Activated CD8-positive, alpha-beta memory T cell treated with anti-CD3 and anti-CD28 coated beads, Interleukin-2, amount 50 U/mL, for 1 hour (primary cell): ENCODE measurements at regions not wholly inside any gene's neighbourhood (a gene's known extent, or its start where the extent isn't known, plus 50 kb on each side); places are given as distances from the start of the nearest gene placed in this dataset.
A peak's percentile ranks its signal among the peaks of the same experiment; 100 is the strongest.

Experiments
- DNase-seq: peaks from one replicate; pipeline ENCODE4 v3.0.0-alpha.2; 2020; ENCODE audit errors: extremely low read depth

DNA sequence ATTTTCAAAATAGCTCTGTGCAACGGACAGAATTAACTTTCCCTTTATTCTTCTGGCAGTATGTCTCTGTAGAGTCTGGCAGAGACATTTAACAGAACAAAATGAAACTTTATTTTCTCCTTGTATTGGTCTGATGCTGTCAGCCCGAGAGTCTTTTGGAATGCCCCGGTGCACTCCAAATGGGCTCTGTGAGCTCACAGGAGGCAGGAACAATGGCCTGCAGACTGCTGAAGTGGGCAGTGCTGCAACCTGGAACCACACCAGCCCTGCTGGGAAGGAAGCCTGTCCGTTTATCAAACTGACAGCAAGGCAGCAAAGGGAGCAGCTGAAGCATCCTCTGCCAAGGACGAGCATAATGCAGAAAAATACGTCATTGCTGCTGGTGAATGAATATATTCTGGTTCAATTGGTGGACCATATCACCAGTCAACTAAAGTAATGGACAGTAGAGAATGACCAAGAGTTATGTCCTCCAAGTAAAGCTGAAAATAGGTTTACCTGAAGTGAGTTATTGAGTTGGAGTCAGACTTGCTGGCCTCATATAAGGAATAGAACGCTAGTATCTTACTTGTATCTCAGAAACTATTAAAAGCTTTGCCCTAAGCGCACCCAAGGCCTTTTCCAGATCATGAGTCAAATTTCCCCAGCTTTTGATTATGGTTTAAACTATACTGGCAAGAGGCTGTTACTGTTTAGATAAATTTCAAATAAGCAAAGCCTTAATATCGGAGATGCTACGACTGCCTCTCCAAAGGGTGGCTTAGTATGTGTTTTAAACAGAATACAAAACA lies 207.6 kb upstream of the TANK start:
- no peak for DNase-seq

DNA sequence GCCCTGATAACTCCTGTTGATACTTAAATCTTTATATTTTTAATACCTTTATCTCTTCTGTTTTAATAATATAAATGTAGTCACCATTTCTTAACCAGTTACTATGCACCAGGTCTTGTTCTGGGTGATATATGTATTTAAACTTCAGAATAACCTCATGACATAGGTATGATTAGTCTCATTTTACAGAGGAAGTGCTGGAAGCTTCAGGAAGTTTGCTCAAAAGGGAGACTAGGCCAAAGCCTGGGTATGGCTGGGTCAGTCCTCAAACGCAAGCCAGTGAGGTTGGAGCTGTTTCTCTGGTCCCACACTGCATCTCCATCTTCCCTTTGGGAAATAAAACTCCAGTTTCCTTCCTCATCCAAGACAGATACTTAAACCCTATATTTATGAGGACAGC lies 204.7 kb upstream of the TANK start:
- DNase-seq = no peak

DNA sequence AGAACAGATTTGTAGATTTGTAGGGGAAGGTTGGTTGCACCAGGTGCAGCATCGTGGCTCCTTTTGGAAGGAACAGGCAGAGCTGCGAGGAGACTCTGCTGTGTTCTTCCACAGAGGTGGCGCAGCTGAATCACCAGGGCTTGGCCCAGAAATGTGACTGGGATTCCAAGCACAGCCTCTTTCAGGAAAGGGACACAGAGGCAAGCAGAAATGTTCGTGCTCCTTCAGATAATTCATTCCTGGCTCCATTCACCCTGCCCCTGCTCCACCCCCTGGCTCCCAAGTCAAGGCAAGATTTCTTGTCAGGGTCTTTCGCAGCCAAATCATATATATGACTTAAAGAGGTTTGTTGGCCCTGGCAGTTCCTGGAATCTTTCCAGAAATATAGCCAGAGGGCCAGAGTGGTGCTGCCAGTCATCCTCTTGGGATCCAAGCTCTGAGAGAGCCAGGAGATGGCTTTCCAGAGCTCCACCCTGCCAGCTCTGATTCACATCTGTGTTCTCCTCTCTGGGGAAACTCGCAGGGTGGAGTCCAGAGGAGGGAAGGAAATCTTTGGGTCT lies 203.9 kb upstream of the TANK start:
- no peak for DNase-seq

DNA sequence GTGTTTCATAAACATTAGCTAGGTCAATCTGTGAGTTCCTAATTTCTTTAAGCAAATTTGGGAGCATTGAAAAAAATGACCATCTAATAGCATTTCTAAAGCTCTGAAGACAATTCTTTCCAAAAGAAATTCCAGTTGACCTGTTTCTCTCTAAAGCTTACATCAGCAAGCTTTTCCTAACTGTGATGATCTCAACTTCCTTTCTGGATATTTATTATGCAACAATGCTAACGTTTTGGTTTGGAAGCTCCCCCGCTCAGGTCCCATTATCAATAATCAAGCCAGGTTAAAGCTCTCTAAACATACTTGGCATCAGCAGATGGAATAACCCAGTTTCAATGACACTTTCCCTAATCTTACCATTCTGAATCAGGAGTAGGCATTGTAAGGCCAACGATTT lies 196.3 kb upstream of the TANK start:
- DNase-seq = no peak

DNA sequence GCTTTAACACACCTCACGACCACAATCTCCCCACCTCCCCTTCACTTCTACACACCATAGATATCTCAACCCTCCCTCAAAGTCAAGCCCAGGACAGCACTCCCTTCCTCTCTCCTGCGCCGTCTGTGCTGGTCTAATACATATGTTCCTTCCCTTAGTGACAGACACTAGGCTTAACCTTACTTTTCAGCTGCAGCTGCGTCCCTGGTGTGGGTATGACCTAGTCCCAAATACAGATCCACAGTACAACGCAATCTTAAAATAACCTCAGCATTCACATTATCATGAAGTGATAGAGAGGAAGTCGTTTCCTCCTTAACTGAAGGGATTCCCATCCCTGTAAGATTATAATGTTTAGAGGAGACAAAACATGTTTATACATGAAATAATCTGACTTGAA lies 192.7 kb upstream of the TANK start:
- no peak for DNase-seq

DNA sequence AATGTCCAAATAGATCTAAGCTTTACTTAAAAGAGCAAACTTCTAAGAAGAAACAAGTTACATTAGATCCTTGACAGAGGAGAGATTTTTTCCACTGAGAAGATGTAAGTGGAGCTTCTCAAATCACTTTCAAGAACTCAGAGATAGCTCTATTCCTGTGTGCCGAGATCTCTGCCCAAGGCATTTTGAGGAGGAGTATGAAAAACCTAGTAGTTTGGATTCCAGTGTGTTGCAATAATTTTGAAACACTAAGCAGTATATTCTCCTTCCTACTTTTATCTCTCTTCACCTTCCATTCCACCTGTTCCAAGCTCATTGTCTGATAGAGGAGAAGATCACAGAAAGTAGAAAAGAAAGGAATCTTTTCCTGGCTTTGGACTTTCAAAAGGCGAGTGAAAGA lies 192.0 kb upstream of the TANK start:
- DNase-seq = no peak

DNA sequence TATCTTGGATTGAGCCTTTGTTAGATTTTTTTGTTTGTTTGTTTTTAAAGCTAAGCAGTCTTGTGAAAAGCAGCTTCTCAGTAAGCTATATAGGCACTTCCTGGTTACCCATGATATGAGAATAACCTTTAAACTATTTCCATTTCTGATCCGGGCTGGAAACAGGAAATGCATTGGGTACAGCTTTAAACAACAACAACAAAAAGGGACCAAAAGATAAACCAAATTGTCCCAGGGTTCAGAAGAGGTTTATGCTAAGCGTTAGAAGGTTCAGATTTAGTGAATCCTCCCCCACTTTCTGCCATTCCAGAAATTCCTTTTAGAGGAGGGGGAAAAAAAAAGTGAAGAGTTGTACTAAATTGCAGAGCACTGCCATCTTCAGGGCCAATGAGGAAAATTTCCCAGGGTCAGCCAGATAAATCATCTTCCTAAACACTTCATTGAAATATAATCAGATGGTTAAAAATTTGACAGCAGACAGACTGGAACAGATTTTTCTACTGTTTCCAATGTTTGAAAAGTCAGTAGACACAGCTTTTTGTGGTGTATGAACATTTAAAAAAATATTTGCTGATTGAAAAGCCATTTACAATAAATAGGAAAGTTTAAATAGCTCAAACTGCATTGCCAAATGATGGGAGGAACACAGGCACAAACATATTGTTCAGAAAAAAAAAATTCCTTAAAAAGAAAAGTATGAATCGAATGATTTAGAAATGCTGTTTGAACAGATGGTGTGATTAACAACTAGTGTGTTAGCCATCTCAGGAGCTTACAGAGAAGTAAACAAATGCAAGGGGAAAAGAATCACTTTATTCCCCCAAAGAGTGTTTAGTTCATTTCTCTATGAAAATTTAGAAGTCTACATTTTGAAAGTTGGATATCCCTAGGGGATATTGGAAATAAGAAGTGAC lies 189.9 kb upstream of the TANK start:
- DNase-seq = no peak

DNA sequence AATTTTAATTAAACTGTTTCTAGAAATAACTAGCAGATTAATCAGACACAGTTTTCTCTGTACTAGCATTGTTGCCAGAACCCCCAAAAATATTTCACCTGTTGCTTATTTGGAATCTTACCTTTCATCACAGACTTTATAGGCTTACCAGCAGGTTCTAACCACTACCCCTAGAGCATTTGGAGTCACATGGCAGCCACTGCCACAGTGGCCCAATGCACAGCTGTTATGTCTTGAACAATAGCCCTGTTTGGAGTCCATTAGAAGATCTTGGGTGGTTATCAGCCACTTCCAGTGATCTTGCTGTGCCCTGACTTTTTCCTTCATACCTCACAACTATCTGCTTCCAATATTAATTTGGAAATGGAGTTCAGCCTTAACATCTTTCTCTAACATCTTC lies 186.2 kb upstream of the TANK start:
- DNase-seq = no peak

DNA sequence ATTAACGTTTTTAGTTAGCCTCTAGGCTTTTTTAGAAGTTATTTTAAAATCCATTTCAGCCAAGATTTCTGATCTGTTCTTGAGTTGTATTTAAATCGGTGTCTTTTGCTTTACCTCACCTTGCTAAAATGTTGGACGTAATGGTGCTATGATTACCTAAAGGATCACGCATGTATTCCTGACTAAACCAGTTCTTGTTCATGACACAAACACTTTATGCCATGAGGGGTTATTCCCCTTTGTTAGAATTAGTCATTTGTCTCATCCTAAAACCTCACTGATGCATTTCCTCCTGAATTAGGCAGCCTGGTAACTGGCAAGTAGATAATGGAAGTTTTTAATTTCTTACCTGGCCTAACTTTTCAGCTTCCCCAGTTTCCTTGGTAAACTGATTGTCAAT lies 185.4 kb upstream of the TANK start:
- no peak for DNase-seq

DNA sequence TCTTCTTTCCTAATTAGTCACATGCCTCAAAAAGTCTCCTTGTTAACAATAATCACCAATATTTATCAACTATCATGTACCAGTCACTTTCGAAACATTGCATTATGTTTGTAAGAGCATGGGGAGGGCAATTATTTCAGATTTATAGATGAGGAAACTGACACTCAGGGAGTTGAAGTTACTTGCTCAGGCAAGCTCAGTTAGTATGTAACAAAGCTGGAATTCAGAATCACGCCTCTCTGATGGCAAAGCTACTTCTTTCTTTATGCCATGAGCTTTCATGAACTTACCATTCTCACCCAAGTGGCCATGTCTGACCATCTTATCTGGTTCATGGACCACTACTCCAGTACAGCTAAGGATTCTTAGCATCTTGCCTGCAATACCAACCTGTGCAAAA lies 183.4 kb upstream of the TANK start:
- no peak for DNase-seq

DNA sequence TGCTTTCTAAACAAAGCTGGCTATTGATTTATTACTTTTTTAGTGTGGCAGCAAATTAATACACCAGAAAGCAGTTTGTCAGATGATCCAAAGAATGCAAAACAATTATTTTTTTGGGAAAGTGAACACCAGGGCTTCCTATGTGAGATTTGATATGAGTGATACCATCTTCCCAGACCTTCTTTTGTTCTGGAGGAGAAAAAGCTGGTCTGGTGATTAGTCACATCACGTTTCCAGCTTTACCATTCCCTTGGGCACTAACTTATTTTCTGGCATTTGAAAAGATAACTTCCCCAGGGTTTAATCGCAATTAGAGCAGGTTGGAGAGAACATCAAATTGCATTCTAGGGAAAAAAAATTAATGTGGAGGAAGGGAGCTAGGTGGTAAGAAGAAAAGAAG lies 182.9 kb upstream of the TANK start:
- no peak for DNase-seq

DNA sequence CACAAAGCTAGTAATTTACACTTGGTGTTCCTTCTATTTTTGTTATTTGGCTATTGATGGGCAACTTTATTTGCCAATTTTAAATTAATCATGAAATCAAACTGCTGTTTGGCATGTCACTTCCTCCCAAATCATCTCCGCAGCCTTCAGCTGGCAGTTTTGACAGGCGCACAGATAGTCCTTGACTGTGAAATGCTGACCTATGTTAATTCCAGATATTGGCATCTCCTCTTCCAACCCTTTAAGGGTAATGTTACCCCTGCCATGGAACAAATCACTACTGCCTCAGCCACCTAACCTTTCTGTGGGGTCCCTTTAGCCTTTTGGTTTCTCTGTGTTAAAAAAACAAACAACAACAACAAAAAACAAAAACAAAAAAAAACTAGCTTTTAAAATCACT lies 182.4 kb upstream of the TANK start:
- DNase-seq = no peak

DNA sequence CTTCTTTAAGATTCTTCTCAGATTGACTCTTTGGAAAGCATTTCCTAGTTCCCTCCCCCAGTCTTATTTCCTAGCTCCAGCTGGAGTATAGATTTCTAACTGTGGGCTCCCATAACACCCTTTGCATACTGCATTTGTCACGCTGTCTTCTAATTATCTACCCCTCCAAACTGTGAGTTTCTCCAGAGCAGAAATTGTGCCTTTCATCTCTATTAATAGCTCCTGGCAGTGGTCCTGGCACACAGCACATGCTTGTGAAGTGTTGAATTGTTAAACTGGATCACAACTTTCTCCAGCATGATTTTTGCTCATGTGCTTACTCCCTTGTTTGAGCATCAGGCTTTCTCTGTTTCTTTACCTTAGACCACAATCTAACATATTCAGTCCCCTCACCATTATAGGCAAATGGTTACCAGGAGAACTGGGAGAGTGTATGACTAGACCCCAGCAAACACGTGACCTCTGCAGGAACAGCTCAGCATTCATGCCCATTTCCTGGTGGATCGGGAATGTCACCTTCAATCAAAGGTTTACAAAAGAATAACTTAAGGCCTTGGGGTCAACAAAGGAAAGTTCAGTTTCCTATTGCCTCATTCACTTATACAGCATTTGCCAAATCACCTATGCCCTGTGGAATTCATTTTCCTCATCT lies 175.7 kb upstream of the TANK start:
- DNase-seq = no peak

DNA sequence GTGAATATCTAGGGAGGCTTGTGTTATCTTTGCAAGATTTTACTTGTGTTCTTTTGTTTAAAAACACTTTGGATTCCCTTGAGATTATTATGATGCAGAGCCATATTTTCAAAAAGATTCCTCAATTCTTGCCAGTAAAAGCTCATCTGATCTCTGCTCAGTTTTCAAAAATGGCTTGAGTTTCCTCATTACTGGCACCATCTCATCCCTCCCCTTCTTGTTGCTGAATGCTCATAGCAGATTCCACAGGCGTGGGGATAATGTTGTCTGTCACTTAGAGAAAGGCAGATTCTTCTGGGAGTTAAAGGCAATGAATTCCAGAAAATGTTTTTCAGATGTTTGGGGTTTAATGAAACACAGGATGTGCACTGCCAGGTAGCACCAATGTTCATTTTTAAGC lies 170.4 kb upstream of the TANK start:
- DNase-seq = no peak

DNA sequence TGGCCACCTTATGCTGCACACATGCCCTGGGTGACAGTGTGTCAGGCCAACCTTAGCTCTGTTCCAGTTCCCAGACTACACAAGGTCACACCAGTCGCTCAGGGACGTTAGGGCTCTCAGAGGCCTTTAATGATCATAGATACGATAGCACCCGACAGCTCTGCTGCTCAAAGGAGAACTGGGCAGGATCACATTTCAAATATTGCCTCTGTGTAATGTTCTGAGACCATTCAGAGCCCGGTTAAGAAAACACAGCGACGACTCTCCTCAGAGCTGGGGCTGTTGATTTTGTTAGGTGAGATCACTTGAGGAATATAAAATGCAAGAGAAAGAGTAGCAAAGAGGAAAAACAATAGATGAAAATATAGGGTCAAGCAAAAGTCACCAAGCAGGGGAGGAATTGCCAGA lies 166.6 kb upstream of the TANK start:
- DNase-seq = no peak

DNA sequence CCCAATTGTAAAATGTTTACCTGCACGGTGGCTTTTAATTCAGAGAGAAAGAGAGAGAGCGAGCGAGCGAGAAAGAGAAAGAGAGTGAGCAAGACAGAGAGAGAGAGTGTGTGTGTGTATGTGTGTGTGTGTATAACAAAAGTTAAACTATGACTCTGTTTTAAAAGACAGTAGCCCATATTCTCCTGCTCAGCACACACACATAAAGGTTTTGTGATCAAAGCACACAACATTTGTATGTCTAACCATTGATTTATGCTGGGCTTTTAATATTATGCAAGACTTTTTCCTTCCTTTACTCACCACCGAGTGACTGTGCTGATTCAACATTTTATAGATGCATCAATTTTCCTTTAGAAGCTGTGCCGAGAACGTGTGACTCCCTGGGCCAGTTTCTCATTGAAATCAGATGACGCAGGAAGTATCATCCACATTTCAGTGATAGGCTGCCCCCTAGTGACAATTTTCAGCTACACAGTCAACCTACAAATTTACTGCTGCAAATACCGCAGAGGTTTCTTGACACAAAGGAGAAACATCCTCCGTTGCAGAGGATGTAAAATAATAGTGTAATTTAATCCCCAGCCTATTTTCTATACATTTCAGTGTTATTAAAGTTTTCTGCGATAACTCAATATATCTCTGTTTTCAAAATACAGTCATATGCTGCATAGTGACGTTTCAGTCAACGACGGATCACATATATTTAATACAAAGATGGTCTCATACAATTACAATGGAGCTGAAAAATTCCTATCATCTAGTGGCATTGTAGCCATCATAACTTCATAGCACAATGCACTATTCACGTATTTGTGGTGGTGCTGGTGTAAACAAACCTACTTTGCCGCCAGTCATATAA lies 165.9 kb upstream of the TANK start:
- peak; percentile 40 for DNase-seq

DNA sequence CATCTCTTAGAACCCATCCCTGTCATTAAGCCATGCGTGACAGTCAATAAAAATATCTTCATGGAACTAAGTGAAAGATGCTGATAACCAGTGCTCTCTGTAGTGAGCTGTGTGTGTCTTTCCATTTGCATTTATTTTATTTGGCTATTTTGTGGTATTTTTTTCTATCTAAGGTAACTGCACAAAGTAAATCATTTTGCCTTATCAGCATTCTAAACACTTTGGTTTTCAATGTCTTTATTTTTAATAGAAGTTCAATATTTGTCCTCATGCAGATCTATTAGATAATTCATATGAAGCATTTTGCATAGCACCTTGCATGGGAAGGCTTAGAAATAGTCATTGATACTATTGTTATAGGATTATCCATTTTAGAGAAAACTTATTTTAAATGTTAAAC lies 163.6 kb upstream of the TANK start:
- DNase-seq = no peak

DNA sequence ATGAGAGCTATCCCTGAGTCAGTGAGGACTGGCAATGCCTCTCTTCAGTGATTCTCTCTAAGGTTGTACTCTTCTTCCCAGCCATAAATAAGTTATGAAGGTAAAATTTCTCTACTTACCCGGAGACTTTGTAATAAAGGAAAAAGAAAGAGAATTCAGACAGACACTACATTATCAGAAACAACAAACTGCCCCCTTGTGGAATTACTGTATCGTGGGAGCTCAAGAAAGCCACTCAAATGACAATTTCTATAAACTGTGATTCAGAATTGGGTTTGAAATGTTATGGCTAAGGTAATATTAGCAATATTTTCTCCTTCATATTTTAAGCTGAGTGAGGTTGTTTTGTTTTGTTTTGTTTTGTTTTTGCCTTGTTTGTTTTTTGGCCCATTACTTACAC lies 155.8 kb upstream of the TANK start:
- DNase-seq = no peak

DNA sequence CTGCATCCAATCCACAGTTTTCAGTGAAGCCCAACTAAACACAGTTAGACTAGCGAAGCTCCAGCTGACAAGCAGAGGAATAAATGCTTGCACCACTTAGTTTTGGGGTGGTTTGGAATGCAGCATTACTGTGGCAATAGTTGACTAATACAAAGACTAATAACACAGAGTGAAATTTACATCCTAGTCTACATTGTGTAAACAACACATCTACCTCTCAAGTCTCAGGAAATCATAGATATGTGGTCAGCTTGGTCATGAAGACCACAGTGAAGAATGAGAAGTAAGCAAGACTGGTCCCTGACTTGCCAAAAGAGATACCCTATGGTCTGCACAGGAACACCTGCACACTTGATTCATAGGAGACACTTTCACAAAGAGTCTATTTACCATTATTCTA lies 155.1 kb upstream of the TANK start:
- no peak for DNase-seq

DNA sequence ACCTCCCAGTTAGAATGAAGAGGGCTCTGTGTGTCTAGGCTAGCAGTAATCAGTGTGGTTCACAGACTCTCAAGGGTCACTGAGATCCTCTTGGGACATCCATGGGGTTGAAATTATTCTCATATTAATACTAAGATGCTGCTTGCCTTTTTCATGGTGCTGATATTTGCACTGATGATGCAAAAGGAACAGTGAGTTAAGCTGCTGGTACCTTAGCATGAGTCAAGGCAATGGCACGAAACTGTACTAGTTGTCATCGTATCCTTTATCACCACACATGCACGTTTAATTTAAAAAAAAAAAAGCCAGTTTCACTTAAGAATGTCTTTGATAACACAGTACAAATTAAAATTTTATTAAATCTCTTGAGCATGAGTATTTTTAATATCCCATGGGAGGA lies 151.9 kb upstream of the TANK start:
- DNase-seq = no peak

DNA sequence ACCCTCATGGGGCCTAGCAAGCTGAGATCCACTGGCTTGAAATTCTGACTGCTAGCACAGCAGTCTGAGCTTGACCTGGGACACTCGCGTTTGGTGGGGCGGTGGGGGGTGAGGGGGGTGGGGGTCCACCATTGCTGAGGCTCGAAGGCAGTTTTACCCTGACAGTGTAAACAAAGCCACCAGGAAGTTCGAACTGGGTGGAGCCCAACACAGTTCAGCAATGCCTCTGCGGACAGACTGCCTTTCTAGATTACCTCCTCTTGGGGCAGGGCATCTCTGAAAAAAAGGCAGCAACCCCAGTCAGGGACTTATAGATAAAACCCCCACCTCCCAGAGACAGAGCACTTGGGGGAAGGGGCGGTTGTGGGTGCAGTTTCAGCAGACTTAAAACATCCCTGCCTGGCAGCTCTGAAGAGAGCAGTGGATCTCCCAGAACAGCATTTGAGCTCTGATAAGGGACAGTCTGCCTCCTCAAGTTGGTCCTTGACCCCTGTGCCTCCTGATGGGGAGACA lies 149.7 kb upstream of the TANK start:
- DNase-seq = no peak
